Muscle layer of colon (tissue), 2 donors: ENCODE measurements at regions not wholly inside any gene's neighbourhood (a gene's known extent, or its start where the extent isn't known, plus 50 kb on each side); places are given as distances from the start of the nearest gene placed in this dataset.

ENCODE experiments used
- H3K27ac ChIP-seq: one replicate; pipeline ENCODE4 v1.7.0; 2013; ENCODE audit warnings: low read depth, mild to moderate bottlenecking, low read length, moderate library complexity
- H3K27me3 ChIP-seq, 2 donors: one replicate each; pipeline ENCODE4 v1.7.0; 2013; ENCODE audit warnings: low read length in 2 of 2, mild to moderate bottlenecking in 2 of 2; ENCODE audit not compliant: insufficient read depth in 2 of 2, control insufficient read depth in 1 of 2
- H3K36me3 ChIP-seq: one replicate; pipeline ENCODE4 v1.7.0; 2013; ENCODE audit warnings: mild to moderate bottlenecking, low read length; ENCODE audit not compliant: insufficient read depth
- H3K4me1 ChIP-seq: one replicate; pipeline ENCODE4 v1.7.0; 2013; ENCODE audit warnings: mild to moderate bottlenecking, low read length; ENCODE audit not compliant: insufficient read depth
- H3K4me3 ChIP-seq, 2 donors: one replicate each; pipeline ENCODE4 v1.7.0; 2013; ENCODE audit warnings: low read length in 2 of 2, low read depth in 1 of 2, mild to moderate bottlenecking in 1 of 2, moderate library complexity in 1 of 2
- H3K9ac ChIP-seq: one replicate; pipeline ENCODE4 v1.7.0; 2013; ENCODE audit warnings: low read length
- H3K9me3 ChIP-seq: one replicate; pipeline ENCODE4 v1.7.0; 2013; ENCODE audit warnings: mild to moderate bottlenecking, low read length
- donor health status: abdominal sarcoma.
- donor health status: Adenocarcinoma of cecum.

DNA sequence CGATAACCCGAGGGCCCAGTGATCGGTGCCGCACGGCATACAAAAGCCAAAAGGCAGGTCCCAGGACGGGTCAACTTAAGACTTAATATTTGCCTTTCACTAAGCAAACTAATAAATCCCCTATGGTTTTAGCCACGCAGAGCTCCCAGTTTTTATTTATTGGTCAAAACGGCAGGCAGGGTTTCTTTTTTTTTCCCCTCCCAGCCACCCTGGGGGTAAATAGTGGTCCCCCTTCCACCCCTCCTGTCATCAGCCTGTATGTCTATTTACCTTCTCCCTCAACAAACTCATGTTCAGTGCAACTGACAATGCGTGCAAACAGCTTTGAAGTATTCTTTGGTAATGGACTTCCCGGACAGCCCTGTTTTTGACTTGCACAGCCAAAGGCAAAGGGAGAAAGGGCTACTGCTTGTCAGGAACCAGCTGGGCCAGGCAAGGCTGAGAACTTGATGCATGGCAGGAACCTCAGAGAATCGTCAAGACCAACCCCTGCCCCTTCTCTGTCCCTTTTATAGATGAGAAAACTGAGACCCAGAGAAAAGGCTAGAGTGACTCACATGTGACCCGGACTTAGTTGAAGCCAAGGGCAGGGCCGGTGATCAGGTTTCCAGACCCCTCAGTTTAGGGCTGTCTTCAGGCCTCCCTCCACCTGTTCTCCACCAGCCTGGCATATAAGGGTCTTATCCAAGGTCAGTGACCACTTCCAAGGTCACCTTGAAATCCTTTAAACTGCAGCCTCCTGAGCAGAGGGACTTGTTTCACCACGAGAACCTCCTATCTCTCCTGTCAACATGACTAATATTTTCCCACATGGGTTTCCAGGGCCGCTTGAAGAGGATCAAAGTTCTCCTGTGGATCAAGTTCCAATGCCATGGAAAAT, 279.0 kb downstream of the SOX9 start:
- no peak overlapping the region for H3K27ac ChIP-seq

DNA sequence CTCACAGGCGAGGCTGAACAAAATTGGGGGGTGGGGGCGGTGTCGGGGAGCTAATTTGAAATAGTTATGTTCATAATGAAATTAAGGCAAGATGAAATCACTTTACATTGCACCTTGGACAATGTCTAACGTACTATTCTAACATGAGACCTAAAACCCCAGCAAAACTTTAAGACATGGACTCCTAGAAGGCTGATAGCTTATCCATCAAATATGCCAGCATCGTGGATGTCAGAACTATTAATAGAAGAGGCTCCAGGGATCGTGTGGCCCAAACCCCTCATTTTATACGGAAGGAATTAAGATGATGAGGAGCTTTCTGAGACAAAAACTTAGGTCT, 279.6 kb downstream of the SOX9 start:
- no peaks in the 10 kb centered on the region for H3K36me3 ChIP-seq
- H3K9me3 ChIP-seq, result no peaks in the 10 kb centered on the region
- H3K4me1 ChIP-seq, result no peaks in the 10 kb centered on the region
- H3K4me3 ChIP-seq, result no peak overlapping the region
- H3K9ac ChIP-seq, result no peak overlapping the region
- H3K27ac ChIP-seq, result no peak overlapping the region
- H3K27me3 ChIP-seq, result no peaks in the 10 kb centered on the region

More for the DNA sequence above, 279.0 kb downstream of the SOX9 start:
- Histone ChIP-seq H3K36me3 (no peaks in the 10 kb centered on the region), H3K27me3 (no peaks in the 10 kb centered on the region), H3K9ac (no peak overlapping the region), H3K4me1 (no peaks in the 10 kb centered on the region), H3K9me3 (no peaks in the 10 kb centered on the region), H3K4me3 (no peak overlapping the region)

DNA sequence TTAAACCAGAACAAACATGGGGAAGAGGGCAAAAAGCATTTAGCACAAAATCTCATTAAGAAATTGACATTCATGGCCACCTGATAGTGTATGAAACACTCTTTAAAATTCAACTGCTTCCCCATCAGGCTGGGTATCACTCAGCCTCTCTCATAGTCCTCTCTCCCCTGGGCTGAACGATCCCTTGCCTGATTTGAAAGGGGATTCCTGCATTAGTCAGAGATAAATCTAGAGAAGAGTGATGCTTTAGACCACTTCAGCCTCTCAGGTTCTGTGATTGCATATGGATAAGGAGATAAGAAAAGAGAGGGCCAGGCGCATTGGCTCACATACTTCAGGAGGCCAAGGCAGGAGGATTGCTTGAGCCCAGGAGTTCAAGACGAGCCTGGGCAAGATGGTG, 280.0 kb downstream of the SOX9 start:
- Histone ChIP-seq H3K36me3 (no peaks in the 10 kb centered on the region), H3K4me1 (no peaks in the 10 kb centered on the region), H3K27ac (no peak overlapping the region), H3K4me3 (no peak overlapping the region), H3K27me3 (no peaks in the 10 kb centered on the region), H3K9me3 (no peaks in the 10 kb centered on the region), H3K9ac (no peak overlapping the region)

DNA sequence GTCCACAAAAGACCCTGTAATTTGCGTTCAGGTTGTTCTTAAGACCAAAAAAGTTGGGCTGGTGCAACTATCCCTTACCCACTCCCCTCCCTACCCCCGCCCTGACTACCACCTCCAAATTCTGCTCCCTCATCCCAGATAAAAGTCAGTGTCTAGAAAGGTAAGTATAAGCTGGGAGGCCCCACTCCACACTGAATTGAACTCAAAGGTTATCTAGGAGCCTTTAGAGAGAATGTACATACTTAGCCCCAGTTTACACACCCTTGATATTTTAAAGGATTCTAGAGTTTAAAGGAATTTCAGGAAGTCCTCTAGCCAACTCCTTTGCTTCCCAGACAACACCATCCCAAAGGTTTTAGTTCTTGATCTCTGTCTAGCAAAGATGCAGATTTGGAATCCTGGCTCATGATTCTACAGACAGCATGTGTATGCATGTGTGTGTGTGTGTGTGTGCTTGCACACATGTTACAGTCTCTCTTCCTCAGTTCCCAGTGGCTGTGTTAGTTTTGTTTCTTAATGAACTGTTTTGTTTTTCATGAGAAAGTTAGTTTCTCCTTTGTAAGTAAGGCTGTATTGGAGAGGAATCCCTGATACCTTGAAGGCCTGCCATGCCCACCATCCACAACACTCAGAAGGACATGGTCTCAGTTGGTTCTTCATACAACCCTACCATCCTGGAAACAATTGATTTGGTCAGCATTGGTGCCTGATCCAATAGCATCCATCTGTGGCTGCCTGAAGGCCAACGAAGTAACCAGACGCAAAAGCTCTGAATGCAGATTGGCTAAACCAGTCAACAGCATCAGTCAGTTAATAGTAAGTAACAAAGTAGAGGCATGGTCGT, 281.3 kb downstream of the SOX9 start:
- Histone ChIP-seq H3K4me3 (no peak overlapping the region), H3K36me3 (no peaks in the 10 kb centered on the region), H3K27ac (no peak overlapping the region), H3K9me3 (no peaks in the 10 kb centered on the region), H3K9ac (no peak overlapping the region), H3K27me3 (no peaks in the 10 kb centered on the region), H3K4me1 (peaks cover 4% of the 10 kb centered on the region)

- H3K4me3 ChIP-seq, result no peak overlapping the region
- peaks cover 11% of the 10 kb centered on the region for H3K4me1 ChIP-seq
- no peak overlapping the region for H3K9ac ChIP-seq
- no peaks in the 10 kb centered on the region for H3K27me3 ChIP-seq
- no peaks in the 10 kb centered on the region for H3K9me3 ChIP-seq
- H3K36me3 ChIP-seq, result no peaks in the 10 kb centered on the region
- no peak overlapping the region for H3K27ac ChIP-seq
Measured at GRCh38 chr17:72402727-72403210, 281.9 kb downstream of the SOX9 start.

DNA sequence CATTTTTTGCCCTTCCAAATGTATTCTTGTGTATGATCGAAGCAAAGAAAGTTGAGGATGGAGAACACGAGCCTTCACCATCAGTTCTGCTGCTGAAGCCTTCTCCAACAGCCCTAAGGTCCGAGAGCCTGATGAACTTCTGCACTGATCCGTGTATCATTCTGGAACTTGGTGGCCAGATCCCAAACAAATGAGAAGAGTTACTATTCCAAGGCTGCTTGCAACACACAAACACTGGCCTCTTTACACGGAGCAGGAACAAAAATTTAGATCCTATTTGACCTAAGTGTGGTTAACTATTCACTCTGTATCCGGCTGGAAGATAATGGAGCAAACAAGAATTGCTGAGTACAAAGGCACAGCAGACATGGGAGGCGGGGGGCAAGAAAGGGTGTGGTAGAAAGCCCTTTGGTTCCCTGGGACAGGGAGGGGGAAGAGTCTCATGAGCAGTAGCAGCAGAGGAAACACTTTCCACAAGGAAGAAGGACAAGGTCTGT, 282.9 kb downstream of the SOX9 start:
- Histone ChIP-seq H3K4me1 (peaks cover 15% of the 10 kb centered on the region), H3K4me3 (no peak overlapping the region), H3K27ac (no peak overlapping the region), H3K9ac (no peak overlapping the region), H3K27me3 (no peaks in the 10 kb centered on the region), H3K36me3 (no peaks in the 10 kb centered on the region), H3K9me3 (no peaks in the 10 kb centered on the region)

- no peak overlapping the region for H3K27ac ChIP-seq
Measured at GRCh38 chr17:72404872-72405271, 284.1 kb downstream of the SOX9 start.

GRCh38 chr17:72405662-72406230, 284.9 kb downstream of the SOX9 start:
- no peaks in the 10 kb centered on the region for H3K27me3 ChIP-seq

More at GRCh38 chr17:72404872-72405271, 284.1 kb downstream of the SOX9 start:
- H3K4me1 ChIP-seq, result peaks cover 15% of the 10 kb centered on the region
- H3K36me3 ChIP-seq, result no peaks in the 10 kb centered on the region
- H3K4me3 ChIP-seq, result no peak overlapping the region
- no peaks in the 10 kb centered on the region for H3K9me3 ChIP-seq
- H3K27me3 ChIP-seq, result no peaks in the 10 kb centered on the region
- no peak overlapping the region for H3K9ac ChIP-seq

DNA sequence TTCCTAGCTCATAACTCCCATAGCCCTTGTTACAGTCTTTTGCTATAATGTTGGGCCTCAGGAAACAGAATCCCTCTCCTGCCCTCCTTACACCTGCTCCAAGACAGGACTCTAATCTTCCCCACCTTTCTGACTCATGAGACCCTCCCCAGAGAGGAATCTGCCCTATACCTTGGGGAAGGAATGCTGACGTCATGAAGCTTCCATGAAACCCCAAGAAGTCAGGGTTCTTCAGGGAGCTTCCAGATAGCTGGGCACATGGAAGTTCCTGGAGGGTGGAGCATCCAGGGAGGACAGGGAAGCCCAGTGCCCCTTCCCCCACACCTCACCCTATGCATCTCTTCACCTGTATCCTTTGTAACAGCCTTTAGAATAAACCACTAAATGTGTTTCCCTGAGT, 285.7 kb downstream of the SOX9 start:
- peaks cover 15% of the 10 kb centered on the region for H3K4me1 ChIP-seq

More at GRCh38 chr17:72405662-72406230, 284.9 kb downstream of the SOX9 start:
- no peak overlapping the region for H3K9ac ChIP-seq
- no peaks in the 10 kb centered on the region for H3K9me3 ChIP-seq
- no peak overlapping the region for H3K27ac ChIP-seq
- peaks cover 15% of the 10 kb centered on the region for H3K4me1 ChIP-seq
- H3K36me3 ChIP-seq, result no peaks in the 10 kb centered on the region
- no peak overlapping the region for H3K4me3 ChIP-seq

DNA sequence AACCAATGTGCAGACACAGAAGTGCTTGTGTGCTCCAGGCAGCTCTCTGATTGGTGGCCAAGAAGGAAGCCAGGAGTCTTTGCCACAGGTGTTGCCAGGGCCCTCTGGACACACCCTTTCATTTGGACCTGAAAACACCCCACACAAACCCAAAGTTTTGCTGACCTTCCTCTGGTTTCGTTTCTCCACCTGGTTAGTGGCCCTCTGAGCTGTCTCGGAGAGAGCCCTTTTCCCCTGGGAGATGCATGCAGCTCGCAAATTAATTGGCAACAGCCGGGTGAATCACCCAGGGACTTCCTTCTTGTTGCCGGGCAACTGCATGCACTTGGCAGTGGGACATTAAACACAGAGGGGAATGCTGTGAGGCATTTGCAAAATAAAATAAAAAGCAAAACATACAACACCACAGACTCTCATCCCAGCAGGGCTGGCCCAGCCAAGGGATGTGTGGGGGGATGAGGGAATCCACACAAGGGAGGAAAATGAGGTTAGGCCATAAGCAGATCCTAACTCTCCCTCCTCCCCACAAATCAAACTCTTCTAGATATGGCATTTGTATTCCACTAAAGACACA, 286.6 kb downstream of the SOX9 start:
- no peak overlapping the region for H3K9ac ChIP-seq

More for the DNA sequence above, 285.7 kb downstream of the SOX9 start:
- H3K9ac ChIP-seq, result no peak overlapping the region
- no peak overlapping the region for H3K4me3 ChIP-seq
- H3K27ac ChIP-seq, result no peak overlapping the region
- H3K9me3 ChIP-seq, result no peaks in the 10 kb centered on the region
- H3K36me3 ChIP-seq, result no peaks in the 10 kb centered on the region
- no peaks in the 10 kb centered on the region for H3K27me3 ChIP-seq

DNA sequence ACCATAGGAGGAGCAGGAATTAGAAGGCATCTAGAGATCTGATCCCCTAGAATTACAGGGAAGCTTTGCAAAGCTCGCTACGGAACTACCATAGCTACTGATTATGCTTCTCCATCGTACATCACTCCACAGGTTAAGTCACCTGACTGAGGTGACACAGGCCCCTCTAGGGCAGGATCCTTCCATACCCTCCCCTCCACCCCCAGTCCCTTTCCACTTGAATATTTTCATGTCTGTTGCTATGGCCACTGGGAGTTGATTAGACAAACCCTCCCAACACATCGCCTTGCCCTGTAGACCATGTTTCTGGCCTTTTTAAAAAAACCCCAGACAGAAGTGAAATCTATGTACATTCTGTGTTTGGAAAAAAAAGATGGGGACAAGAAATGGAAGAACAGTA, 287.1 kb downstream of the SOX9 start:
- H3K9ac ChIP-seq, result no peak overlapping the region
- no peaks in the 10 kb centered on the region for H3K9me3 ChIP-seq
- H3K36me3 ChIP-seq, result no peaks in the 10 kb centered on the region
- peak overlapping the region in 1 of 2 donors; percentile 9 for H3K4me3 ChIP-seq
- H3K4me1 ChIP-seq, result peaks cover 15% of the 10 kb centered on the region
- no peak overlapping the region for H3K27ac ChIP-seq
- H3K27me3 ChIP-seq, result no peaks in the 10 kb centered on the region

More for the DNA sequence above, 286.6 kb downstream of the SOX9 start:
- H3K4me3 ChIP-seq, result peak overlapping the region in 1 of 2 donors; percentile 9
- H3K4me1 ChIP-seq, result peaks cover 15% of the 10 kb centered on the region
- no peaks in the 10 kb centered on the region for H3K36me3 ChIP-seq
- H3K9me3 ChIP-seq, result no peaks in the 10 kb centered on the region
- no peak overlapping the region for H3K27ac ChIP-seq
- H3K27me3 ChIP-seq, result no peaks in the 10 kb centered on the region
